ENCODE measurements at regions not wholly inside any gene's neighbourhood (a gene's known extent, or its start where the extent isn't known, plus 50 kb on each side); places are given as distances from the start of the nearest gene placed in this dataset.

DNA sequence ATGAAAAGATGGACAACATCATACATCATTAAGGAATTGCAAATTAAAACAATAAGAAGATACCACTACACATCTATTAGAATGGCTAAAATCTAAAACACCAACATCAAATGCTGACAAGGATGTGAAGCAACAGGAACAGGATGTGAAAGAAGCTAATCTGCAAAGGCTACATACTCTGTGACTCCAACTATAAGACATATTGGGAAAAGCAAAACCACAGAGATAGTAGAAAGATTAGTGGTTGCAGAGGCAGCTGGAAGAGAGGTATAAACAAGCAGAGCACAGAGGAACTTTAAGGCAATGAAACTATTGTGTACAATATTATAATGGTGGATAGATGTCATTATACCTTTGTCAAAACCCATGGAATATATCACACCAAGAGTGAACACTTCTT lies 393.7 kb upstream of the RAB6C start:
- no peak for DNase-seq (ENCODE audit: low read depth)
- H3K4me3 ChIP-seq (ENCODE audit: low read length), result no peak overlapping the region
- TF ChIP-seq, protein P1, sequence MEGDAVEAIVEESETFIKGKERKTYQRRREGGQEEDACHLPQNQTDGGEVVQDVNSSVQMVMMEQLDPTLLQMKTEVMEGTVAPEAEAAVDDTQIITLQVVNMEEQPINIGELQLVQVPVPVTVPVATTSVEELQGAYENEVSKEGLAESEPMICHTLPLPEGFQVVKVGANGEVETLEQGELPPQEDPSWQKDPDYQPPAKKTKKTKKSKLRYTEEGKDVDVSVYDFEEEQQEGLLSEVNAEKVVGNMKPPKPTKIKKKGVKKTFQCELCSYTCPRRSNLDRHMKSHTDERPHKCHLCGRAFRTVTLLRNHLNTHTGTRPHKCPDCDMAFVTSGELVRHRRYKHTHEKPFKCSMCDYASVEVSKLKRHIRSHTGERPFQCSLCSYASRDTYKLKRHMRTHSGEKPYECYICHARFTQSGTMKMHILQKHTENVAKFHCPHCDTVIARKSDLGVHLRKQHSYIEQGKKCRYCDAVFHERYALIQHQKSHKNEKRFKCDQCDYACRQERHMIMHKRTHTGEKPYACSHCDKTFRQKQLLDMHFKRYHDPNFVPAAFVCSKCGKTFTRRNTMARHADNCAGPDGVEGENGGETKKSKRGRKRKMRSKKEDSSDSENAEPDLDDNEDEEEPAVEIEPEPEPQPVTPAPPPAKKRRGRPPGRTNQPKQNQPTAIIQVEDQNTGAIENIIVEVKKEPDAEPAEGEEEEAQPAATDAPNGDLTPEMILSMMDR (conservative IDR thresholded peaks at IDR 0.05; ENCODE audit: low read depth, low read length), result no peak

DNA sequence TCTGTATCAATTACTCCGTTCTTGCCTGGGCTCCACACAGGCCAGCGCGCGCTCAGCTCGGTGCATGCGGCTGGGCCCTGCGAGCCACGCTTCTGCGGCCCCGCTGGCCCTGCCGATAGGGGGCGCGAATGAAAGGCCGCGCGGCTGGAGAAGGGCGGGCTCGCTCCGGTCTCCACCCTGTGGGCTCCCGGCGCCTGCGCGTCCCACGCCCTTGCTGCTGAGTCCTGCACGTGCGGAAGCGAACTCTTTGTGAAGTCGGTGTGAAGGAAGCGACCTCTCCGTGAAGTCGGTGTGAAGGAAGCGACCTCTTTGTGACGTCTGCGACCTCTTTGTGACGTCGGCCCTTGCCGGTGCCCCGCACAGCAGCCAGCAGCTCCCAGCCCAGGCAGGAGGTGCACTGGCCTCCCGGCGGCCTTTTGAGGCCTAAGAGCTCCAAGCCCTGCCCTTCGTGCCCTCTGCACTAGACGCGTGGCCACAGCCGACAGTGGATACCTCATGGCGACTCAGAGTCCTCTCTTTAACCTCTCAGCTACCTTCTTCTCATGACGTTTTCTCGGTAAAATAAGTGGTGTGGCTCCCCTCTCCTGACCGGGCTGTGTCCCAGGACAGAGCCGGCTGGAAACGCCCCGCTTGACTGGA lies 391.9 kb upstream of the RAB6C start:
- no peak for DNase-seq (ENCODE audit: low read depth)
- TF ChIP-seq, protein P1 (conservative IDR thresholded peaks at IDR 0.05; ENCODE audit: low read depth, low read length), result no peak
- H3K4me3 ChIP-seq (ENCODE audit: low read length), result no peak overlapping the region

DNA sequence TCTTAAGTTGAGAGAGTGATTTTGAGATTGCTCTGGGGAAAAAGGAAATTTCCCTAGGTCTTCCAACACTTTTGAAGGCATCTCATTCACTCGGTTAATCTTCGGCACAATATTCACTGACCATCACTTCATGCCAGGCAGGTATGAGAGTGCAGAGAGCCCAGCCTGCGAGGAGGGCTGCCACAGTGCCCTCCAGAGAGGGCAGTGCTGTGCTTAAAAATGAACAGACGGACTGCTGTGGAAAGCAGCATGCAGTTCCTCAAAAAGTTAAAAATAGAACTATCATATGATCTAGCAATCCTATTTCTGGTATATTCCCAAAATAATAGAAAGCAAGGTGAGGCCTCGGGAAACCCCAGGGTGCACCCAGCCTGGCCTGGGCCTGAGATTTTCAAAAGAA lies 374.9 kb upstream of the RAB6C start:
- DNase-seq (ENCODE audit: low read depth), result no peak
- TF ChIP-seq, protein P1 (conservative IDR thresholded peaks at IDR 0.05; ENCODE audit: low read depth, low read length), result no peak
- no peak overlapping the region for H3K4me3 ChIP-seq (ENCODE audit: low read length)

DNA sequence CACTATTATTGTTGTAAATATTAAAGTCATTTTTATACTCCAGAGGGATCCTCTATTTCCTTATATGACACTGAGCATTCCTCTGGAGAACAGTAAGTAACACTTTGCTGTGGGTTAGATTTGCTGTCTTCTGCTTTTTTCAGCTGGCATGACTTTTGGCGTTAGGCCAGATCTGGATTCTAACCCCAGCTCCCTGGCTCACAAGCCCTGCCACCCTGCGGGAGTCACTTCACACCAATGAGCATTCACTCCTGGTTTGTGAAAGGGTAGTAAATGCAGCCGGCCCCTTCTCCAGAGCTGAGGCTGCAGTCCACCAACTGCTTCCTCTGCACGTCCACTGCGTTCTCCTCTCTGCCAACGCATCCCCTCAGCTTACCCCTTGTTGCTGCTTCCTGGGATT lies 373.8 kb upstream of the RAB6C start:
- H3K4me3 ChIP-seq (ENCODE audit: low read length), result no peak overlapping the region
- DNase-seq (ENCODE audit: low read depth), result no peak
- TF ChIP-seq, protein P1 (conservative IDR thresholded peaks at IDR 0.05; ENCODE audit: low read depth, low read length), result no peak

DNA sequence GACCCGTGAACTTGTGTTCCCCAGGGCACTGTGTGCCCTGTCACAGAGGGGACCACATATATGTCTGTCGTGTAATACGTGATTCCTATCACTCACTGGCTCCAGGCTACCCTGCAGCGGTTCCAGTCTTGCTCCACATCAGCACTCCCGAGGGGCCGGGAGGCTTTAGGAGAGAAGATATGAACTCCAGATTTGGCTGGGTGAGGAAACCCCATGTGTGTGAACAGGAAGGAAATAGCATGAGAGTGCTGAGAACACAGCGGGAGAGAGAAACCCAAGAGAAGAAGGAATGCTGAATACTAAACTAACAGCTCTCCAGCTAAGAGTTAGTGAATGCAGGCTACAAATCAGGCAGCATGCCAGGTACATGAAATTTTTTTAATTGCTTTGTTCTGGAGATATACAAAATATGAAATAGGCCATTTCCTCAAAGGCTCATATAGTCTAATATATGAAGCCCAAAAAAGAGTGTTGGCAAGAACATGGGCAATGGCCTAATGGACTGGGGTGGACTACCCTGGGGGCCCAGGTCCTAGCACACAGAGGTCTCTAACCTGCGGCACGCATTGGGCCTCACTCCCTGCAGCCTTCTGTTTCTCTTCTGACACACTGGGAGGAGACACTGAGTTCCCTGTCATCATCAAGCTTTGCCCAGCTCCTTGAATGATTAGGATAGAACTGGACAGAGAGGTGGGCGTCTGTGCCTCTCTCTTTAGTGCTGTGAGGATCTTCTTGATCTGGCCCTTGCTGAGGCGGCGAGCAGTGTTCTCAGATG lies 372.8 kb upstream of the RAB6C start:
- TF ChIP-seq, protein P1 (conservative IDR thresholded peaks at IDR 0.05; ENCODE audit: low read depth, low read length), result no peak
- no peak overlapping the region for H3K4me3 ChIP-seq (ENCODE audit: low read length)
- no peak for DNase-seq (ENCODE audit: low read depth)

DNA sequence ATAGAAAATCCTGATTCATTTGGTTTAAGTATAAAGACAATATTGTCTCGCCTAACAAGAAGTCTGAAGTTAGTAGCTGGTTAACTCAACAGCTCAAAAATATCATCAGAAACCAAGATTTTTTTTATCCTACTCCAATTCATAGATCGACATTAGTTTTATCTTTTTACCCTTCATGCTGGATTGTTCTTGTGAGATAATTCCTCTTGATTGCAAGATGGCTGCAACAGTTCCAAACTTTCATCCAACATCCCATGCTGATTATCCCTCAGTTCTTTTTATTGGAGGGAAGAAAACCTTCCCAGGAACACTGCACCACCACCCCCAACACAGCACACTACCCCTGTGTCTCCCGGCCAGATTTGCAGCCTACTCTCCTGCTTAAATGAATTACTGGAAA lies 370.2 kb upstream of the RAB6C start:
- no peak overlapping the region for H3K4me3 ChIP-seq (ENCODE audit: low read length)
- DNase-seq (ENCODE audit: low read depth), result no peak
- TF ChIP-seq, protein P1 (conservative IDR thresholded peaks at IDR 0.05; ENCODE audit: low read depth, low read length), result no peak

DNA sequence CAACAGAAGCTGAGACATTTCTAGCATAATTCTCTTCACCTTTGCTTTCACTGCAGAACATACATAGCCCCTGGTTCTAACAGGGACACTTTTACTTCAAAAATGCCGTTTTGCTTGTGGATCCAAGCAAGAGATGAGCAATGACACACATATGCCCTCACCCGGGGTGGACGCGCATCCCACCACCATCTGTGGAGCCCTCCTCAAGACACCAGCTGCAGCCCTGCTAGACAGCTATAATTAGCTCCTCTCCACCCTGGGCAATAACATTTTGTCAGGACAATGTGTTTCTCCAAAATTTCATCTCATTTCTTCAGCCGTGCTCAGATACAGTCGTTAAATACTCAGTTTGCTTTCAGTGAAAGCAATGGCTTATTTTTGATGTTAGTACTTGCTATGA lies 368.7 kb upstream of the RAB6C start:
- DNase-seq (ENCODE audit: low read depth), result no peak
- no peak overlapping the region for H3K4me3 ChIP-seq (ENCODE audit: low read length)
- TF ChIP-seq, protein P1 (conservative IDR thresholded peaks at IDR 0.05; ENCODE audit: low read depth, low read length), result no peak

Measured in retinal pigment epithelial cell (primary cell).